Trophoblast cell (in vitro differentiated cells and primary cell): ENCODE measurements at regions not wholly inside any gene's neighbourhood (a gene's known extent, or its start where the extent isn't known, plus 50 kb on each side); places are given as distances from the start of the nearest gene placed in this dataset.

ENCODE experiments used
- DNase-seq, 2 donors: peaks; one replicate each; pipeline ENCODE4 v3.0.0-alpha.2; 2016
- H2AFZ ChIP-seq: 2 replicates; pipeline ENCODE4 v1.6.1; 2013; ENCODE audit warnings: low read length, moderate library complexity, mild to moderate bottlenecking; ENCODE audit not compliant: insufficient read depth, poor library complexity
- H2AK5ac ChIP-seq: 2 replicates; pipeline ENCODE4 v1.6.1; 2013; ENCODE audit warnings: mild to moderate bottlenecking, low read length
- H2BK120ac ChIP-seq: 2 replicates; pipeline ENCODE4 v1.6.1; 2013; ENCODE audit warnings: low read length, mild to moderate bottlenecking, moderate library complexity; ENCODE audit not compliant: insufficient read depth, poor library complexity
- H2BK12ac ChIP-seq: 2 replicates; pipeline ENCODE4 v1.6.1; 2013; ENCODE audit warnings: mild to moderate bottlenecking, low read length, moderate library complexity
- H2BK5ac ChIP-seq: 2 replicates; pipeline ENCODE4 v1.6.1; 2013; ENCODE audit warnings: low read length, low read depth, moderate library complexity, mild to moderate bottlenecking; ENCODE audit not compliant: poor library complexity
- H3K14ac ChIP-seq: 2 replicates; pipeline ENCODE4 v1.6.1; 2013; ENCODE audit warnings: mild to moderate bottlenecking, low read length
- H3K18ac ChIP-seq: 2 replicates; pipeline ENCODE4 v1.6.1; 2013; ENCODE audit warnings: mild to moderate bottlenecking, low read length
- H3K23ac ChIP-seq: 2 replicates; pipeline ENCODE4 v1.6.1; 2013; ENCODE audit warnings: low read length
- H3K27ac ChIP-seq: 2 replicates; pipeline ENCODE4 v1.5.1; 2013; ENCODE audit warnings: low read depth, mild to moderate bottlenecking, inconsistent platforms, low read length, moderate library complexity
- H3K27me3 ChIP-seq: 2 replicates; pipeline ENCODE4 v1.6.1; 2013; ENCODE audit warnings: inconsistent platforms, mild to moderate bottlenecking, low read length, moderate library complexity; ENCODE audit not compliant: insufficient read depth
- H3K36me3 ChIP-seq, 2 experiments: 1 replicate in 1 of 2; 2 replicates in 1 of 2; pipeline ENCODE4 v1.6.1; 2013; ENCODE audit warnings: low read length in 2 of 2, mild to moderate bottlenecking in 2 of 2, moderate library complexity in 1 of 2; ENCODE audit not compliant: insufficient read depth in 2 of 2, control insufficient read depth in 1 of 2
- H3K4ac ChIP-seq: 2 replicates; pipeline ENCODE4 v1.6.1; 2013; ENCODE audit warnings: low read depth, mild to moderate bottlenecking, low read length, moderate library complexity
- H3K4me1 ChIP-seq, 2 experiments: 1 replicate in 1 of 2; 2 replicates in 1 of 2; pipeline ENCODE4 v1.6.1; 2013; ENCODE audit warnings: low read length in 2 of 2, mild to moderate bottlenecking in 2 of 2, moderate library complexity in 1 of 2; ENCODE audit not compliant: insufficient read depth in 2 of 2, control insufficient read depth in 1 of 2
- H3K4me2 ChIP-seq: 2 replicates; pipeline ENCODE4 v1.6.1; 2013; ENCODE audit warnings: inconsistent platforms, mild to moderate bottlenecking, low read length, moderate library complexity
- H3K4me3 ChIP-seq: 2 replicates; pipeline ENCODE4 v1.5.1; 2013; ENCODE audit warnings: mild to moderate bottlenecking, low read depth, low read length, inconsistent platforms
- H3K79me1 ChIP-seq: one replicate; pipeline ENCODE4 v1.6.1; 2013; ENCODE audit warnings: low read length
- H3K79me2 ChIP-seq: 2 replicates; pipeline ENCODE4 v1.6.1; 2013; ENCODE audit warnings: low read length, mild to moderate bottlenecking; ENCODE audit not compliant: control insufficient read depth, insufficient read depth, poor library complexity
- H3K9ac ChIP-seq: 2 replicates; pipeline ENCODE4 v1.6.1; 2013; ENCODE audit warnings: mild to moderate bottlenecking, low read length
- H3K9me3 ChIP-seq: 2 replicates; pipeline ENCODE4 v1.6.1; 2013; ENCODE audit warnings: low read depth, mild to moderate bottlenecking, control low read depth, inconsistent platforms, low read length; ENCODE audit not compliant: insufficient read depth
- H4K12ac ChIP-seq: 2 replicates; pipeline ENCODE4 v1.6.1; 2013; ENCODE audit warnings: low read depth, mild to moderate bottlenecking, low read length, moderate library complexity
- H4K8ac ChIP-seq: 2 replicates; pipeline ENCODE4 v1.6.1; 2013; ENCODE audit warnings: low read depth, mild to moderate bottlenecking, low read length, moderate library complexity
- H4K91ac ChIP-seq: one replicate; pipeline ENCODE4 v1.6.1; 2013; ENCODE audit warnings: low read depth, mild to moderate bottlenecking, low read length, moderate library complexity
- WGBS: extraction: QIAGEN DNeasy Blood & Tissue Kit; methylation state at CpG from one replicate; pipeline ENCODE4 v1.1.7; 2013; ENCODE audit warnings: missing lambda C conversion rate; ENCODE audit not compliant: insufficient read length, insufficient coverage; ENCODE audit errors: extremely low coverage; 5-methylcytosine and 5-hydroxymethylcytosine counted together

DNA sequence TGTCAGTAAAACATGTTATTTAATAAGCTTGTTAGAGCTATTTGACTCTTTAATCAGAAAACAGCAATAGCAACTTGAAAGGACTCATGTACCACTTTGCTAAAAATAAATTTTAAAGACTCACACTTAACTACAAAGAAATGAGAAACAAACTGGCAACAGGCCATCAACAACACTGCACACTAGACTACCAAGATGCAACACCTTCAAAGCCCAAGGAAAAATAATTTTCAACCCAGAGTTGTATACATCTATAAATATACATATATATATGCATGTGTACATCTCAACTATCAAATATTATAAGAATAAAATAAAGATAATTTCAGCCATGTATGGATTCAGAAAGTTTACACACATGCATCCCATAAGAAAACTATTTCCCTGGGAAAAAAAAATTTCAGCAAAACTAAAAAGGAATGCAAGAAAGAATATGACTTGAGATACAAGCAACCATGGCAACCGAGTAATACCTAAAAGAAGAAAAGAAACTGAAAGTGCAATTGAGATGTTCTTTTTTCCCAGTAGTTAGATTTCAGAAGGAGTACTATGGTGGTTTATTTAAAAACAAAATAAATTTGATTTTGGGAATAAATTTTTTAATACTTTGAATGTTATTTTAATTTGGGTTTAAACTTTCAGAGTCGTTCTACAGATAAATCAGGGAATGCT is 303.8 kb downstream of the UBE3D start:
- Histone ChIP-seq H2BK5ac (no peak overlapping the region), H2BK120ac (no peak overlapping the region), H3K18ac (no peak overlapping the region), H4K8ac (no peak overlapping the region), H3K36me3 (no peaks in the 10 kb centered on the region), H3K4me1 (no peaks in the 10 kb centered on the region), H3K79me1 (no peaks in the 10 kb centered on the region), H3K4ac (no peak overlapping the region), H3K27ac (no peak overlapping the region), H3K4me2 (no peak overlapping the region), H3K4me3 (no peak overlapping the region), H2AFZ (no peak overlapping the region), H2BK12ac (no peak overlapping the region), H3K79me2 (no peaks in the 10 kb centered on the region), H3K9ac (no peak overlapping the region), H4K91ac (no peak overlapping the region), H3K14ac (no peak overlapping the region), H3K27me3 (no peaks in the 10 kb centered on the region), H2AK5ac (no peak overlapping the region), H4K12ac (no peak overlapping the region), H3K9me3 (no peaks in the 10 kb centered on the region), H3K23ac (no peak overlapping the region)
- no CpG with 5 or more reads among the region's 2 CpGs for WGBS
- no peak for DNase-seq

DNA sequence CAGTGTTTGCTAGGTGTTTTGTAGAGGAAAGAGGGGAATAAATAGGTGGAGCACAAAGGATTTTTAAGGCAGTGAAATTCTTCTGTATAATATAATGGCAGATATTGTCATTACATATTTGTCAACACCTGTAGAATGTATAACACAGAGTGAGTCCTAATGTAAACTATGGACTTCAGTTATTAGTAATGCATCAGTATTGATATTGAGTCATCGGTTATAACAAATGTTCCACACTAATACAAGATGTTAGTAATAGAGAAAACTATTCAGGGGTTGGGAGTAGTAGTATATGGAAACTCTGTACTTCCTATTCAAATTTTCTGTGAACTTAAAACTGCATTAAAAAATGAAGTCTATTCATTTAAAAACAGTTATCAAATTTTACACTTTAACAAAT is 299.2 kb downstream of the UBE3D start:
- no peak overlapping the region for H3K27ac ChIP-seq
- H4K91ac ChIP-seq, result no peak overlapping the region
- H3K23ac ChIP-seq, result no peak overlapping the region
- no peak overlapping the region for H2AFZ ChIP-seq
- no peaks in the 10 kb centered on the region for H3K79me1 ChIP-seq
- H3K18ac ChIP-seq, result no peak overlapping the region
- H3K4ac ChIP-seq, result no peak overlapping the region
- H2BK5ac ChIP-seq, result no peak overlapping the region
- no peak overlapping the region for H4K12ac ChIP-seq
- H3K9ac ChIP-seq, result no peak overlapping the region
- no peak overlapping the region for H2AK5ac ChIP-seq
- no peak overlapping the region for H3K4me3 ChIP-seq
- DNase-seq, result no peak
- no peaks in the 10 kb centered on the region for H3K9me3 ChIP-seq
- WGBS, result no CpG with 5 or more reads among the region's 1 CpG
- H3K4me2 ChIP-seq, result no peak overlapping the region
- H3K4me1 ChIP-seq, result no peaks in the 10 kb centered on the region
- H3K27me3 ChIP-seq, result no peaks in the 10 kb centered on the region
- H2BK120ac ChIP-seq, result no peak overlapping the region
- no peaks in the 10 kb centered on the region for H3K36me3 ChIP-seq
- no peak overlapping the region for H2BK12ac ChIP-seq
- no peak overlapping the region for H3K14ac ChIP-seq
- no peaks in the 10 kb centered on the region for H3K79me2 ChIP-seq
- H4K8ac ChIP-seq, result no peak overlapping the region

DNA sequence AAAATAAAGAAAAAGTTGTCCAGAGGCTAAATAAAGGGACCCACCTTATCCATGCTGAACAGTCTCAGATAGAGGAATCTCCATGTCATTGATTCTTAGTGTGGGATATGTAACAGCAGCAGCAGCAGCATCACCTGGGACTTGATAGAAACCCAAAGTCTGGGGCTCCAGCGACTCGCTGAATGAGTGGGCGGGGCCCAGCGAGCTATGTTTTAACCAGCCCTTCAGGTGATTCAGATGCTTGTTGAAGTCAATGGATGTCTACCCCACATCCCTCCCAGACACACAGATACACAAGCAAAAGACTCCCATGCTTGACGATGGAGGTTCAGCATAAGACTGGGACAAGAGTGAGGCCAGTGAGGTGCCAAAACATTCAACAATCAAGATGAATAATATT is 298.6 kb downstream of the UBE3D start:
- H3K4me2 ChIP-seq, result no peak overlapping the region
- H3K36me3 ChIP-seq, result no peaks in the 10 kb centered on the region
- WGBS, result no CpG with 5 or more reads among the region's 5 CpGs

DNA sequence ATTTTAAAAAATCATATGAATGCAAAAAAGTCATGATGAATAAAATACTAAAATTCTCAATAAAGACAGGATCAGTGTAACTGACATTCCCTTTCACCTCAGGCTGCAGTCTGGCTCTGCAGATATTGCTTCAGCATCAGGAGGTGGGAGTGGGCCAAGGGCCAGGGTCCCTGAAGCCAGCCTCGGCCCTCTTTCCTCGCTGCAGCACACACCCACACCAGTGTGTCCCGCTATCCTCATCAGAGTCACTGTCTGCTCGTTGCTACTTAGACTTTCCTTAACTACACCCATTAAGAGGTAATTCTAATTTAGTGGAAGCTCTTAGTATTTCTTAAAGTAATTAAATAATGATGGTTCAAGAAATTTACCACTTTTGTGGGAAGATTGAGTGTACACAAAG is 298.2 kb downstream of the UBE3D start:
- no peak overlapping the region for H2BK120ac ChIP-seq
- no peak overlapping the region for H2BK12ac ChIP-seq
- no peaks in the 10 kb centered on the region for H3K9me3 ChIP-seq
- H3K27ac ChIP-seq, result no peak overlapping the region
- H2AK5ac ChIP-seq, result no peak overlapping the region
- H2BK5ac ChIP-seq, result no peak overlapping the region
- no peak overlapping the region for H3K14ac ChIP-seq
- no peaks in the 10 kb centered on the region for H3K79me1 ChIP-seq
- H3K18ac ChIP-seq, result no peak overlapping the region
- no peaks in the 10 kb centered on the region for H3K4me1 ChIP-seq
- no peak overlapping the region for H2AFZ ChIP-seq
- whole genome bisulfite sequencing, result no CpG with 5 or more reads among the region's 4 CpGs
- H3K4ac ChIP-seq, result no peak overlapping the region
- no peak for DNase-seq
- H3K79me2 ChIP-seq, result no peaks in the 10 kb centered on the region
- no peak overlapping the region for H3K4me2 ChIP-seq
- H3K9ac ChIP-seq, result no peak overlapping the region
- no peak overlapping the region for H4K12ac ChIP-seq
- H3K4me3 ChIP-seq, result no peak overlapping the region
- H3K27me3 ChIP-seq, result no peaks in the 10 kb centered on the region
- H3K36me3 ChIP-seq, result no peaks in the 10 kb centered on the region
- H4K8ac ChIP-seq, result no peak overlapping the region
- no peak overlapping the region for H4K91ac ChIP-seq
- H3K23ac ChIP-seq, result no peak overlapping the region

More for the DNA sequence above, 298.6 kb downstream of the UBE3D start:
- no peak overlapping the region for H4K12ac ChIP-seq
- H3K9ac ChIP-seq, result no peak overlapping the region
- H2AK5ac ChIP-seq, result no peak overlapping the region
- H3K9me3 ChIP-seq, result no peaks in the 10 kb centered on the region
- DNase-seq, result no peak
- no peak overlapping the region for H3K18ac ChIP-seq
- H2BK120ac ChIP-seq, result no peak overlapping the region
- H3K14ac ChIP-seq, result no peak overlapping the region
- no peaks in the 10 kb centered on the region for H3K79me2 ChIP-seq
- H3K4ac ChIP-seq, result no peak overlapping the region
- no peak overlapping the region for H3K23ac ChIP-seq
- no peaks in the 10 kb centered on the region for H3K4me1 ChIP-seq
- H3K79me1 ChIP-seq, result no peaks in the 10 kb centered on the region
- no peak overlapping the region for H3K4me3 ChIP-seq
- no peak overlapping the region for H2BK5ac ChIP-seq
- no peak overlapping the region for H2BK12ac ChIP-seq
- no peak overlapping the region for H4K8ac ChIP-seq
- H2AFZ ChIP-seq, result no peak overlapping the region
- H3K27me3 ChIP-seq, result no peaks in the 10 kb centered on the region
- H4K91ac ChIP-seq, result no peak overlapping the region
- no peak overlapping the region for H3K27ac ChIP-seq
